ENCODE measurements at regions not wholly inside any gene's neighbourhood (a gene's known extent, or its start where the extent isn't known, plus 50 kb on each side); places are given as distances from the start of the nearest gene placed in this dataset.

- peak; percentile 41 for DNase-seq (ENCODE audit: low read depth)
Observed at GRCh38 chr2:18378020-18378653, 182.3 kb downstream of the RDH14 start.

GRCh38 chr2:18376936-18377335, 183.5 kb downstream of the RDH14 start:
- DNase-seq (ENCODE audit: low read depth) = no peak

- peak; percentile 41 for DNase-seq (ENCODE audit: low read depth)
Observed at GRCh38 chr2:18373664-18374063, 186.8 kb downstream of the RDH14 start.

GRCh38 chr2:18373081-18373480, 187.4 kb downstream of the RDH14 start:
- no peak for DNase-seq (ENCODE audit: low read depth)

GRCh38 chr2:18372641-18373040, 187.8 kb downstream of the RDH14 start:
- no peak for DNase-seq (ENCODE audit: low read depth)

- peak; percentile 82 for DNase-seq (ENCODE audit: low read depth)
Observed at GRCh38 chr2:18369760-18370159, 190.7 kb downstream of the RDH14 start.

GRCh38 chr2:18368008-18368407, 192.4 kb downstream of the RDH14 start:
- no peak for DNase-seq (ENCODE audit: low read depth)

GRCh38 chr2:18365342-18365741, 195.1 kb downstream of the RDH14 start:
- no peak for DNase-seq (ENCODE audit: low read depth)

GRCh38 chr2:18363348-18363747, 197.1 kb downstream of the RDH14 start:
- no peak for DNase-seq (ENCODE audit: low read depth)

- peak; percentile 91 for DNase-seq (ENCODE audit: low read depth)
Observed at GRCh38 chr2:18362696-18363095, 197.8 kb downstream of the RDH14 start.

GRCh38 chr2:18357537-18357936, 202.9 kb downstream of the RDH14 start:
- no peak for DNase-seq (ENCODE audit: low read depth)

GRCh38 chr2:18356676-18357075, 203.8 kb downstream of the RDH14 start:
- DNase-seq (ENCODE audit: low read depth) = peak; percentile 63

- DNase-seq (ENCODE audit: low read depth) = peak; percentile 36
Observed at GRCh38 chr2:18349421-18349820, 211.0 kb downstream of the RDH14 start.

GRCh38 chr2:18346874-18347273, 213.6 kb downstream of the RDH14 start:
- DNase-seq (ENCODE audit: low read depth) = no peak

- DNase-seq (ENCODE audit: low read depth) = peak; percentile 17
Observed at GRCh38 chr2:18346344-18346743, 214.1 kb downstream of the RDH14 start.

GRCh38 chr2:18345848-18346247, 214.6 kb downstream of the RDH14 start:
- peak; percentile 62 for DNase-seq (ENCODE audit: low read depth)

- DNase-seq (ENCODE audit: low read depth) = no peak
Observed at GRCh38 chr2:18342901-18343300, 217.6 kb downstream of the RDH14 start.

GRCh38 chr2:18339326-18339725, 221.1 kb downstream of the RDH14 start:
- DNase-seq (ENCODE audit: low read depth) = peak; percentile 72

- peak; percentile 42 for DNase-seq (ENCODE audit: low read depth)
Observed at GRCh38 chr2:18336975-18337374, 223.5 kb downstream of the RDH14 start.

- DNase-seq (ENCODE audit: low read depth) = no peak
Observed at GRCh38 chr2:18332477-18332876, 228.0 kb downstream of the RDH14 start.

- DNase-seq (ENCODE audit: low read depth) = no peak
Observed at GRCh38 chr2:18325118-18325517, 235.3 kb downstream of the RDH14 start.

- DNase-seq (ENCODE audit: low read depth) = peak; percentile 17
Observed at GRCh38 chr2:18319987-18320386, 240.5 kb downstream of the RDH14 start.

- no peak for DNase-seq (ENCODE audit: low read depth)
Observed at GRCh38 chr2:18317017-18317416, 243.4 kb downstream of the RDH14 start.

GRCh38 chr2:18312818-18313217, 247.6 kb downstream of the RDH14 start:
- DNase-seq (ENCODE audit: low read depth) = no peak

Measured in iris pigment epithelial cell (primary cell).